ENCODE measurements at regions not wholly inside any gene's neighbourhood (a gene's known extent, or its start where the extent isn't known, plus 50 kb on each side); places are given as distances from the start of the nearest gene placed in this dataset.
A peak's percentile ranks its signal among the peaks of the same experiment; 100 is the strongest.

DNA sequence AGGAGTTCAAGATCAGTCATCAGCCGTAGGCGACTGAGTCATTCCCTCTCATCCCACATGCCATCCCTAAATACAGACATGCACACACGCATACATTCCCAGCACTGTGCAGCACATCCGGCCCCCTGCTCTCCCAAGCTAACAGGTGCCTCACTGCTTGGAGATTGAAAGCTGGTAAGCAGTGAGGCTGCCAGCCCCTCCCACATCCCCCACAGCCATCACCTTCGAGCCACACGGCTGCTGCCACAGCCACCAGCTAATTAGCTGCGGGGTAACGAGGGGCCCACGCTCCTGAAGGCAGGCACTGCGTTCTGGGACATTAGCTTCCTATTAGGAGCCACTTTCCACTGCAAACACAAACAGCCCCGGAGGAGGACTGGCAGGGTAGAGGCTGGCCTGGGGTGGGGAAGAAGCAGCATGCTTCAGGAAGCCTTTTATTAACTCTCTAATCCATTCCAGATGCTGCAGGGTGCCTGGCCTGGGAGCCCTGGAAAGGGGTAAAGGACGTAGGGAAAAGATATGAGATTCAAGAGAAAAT is 179.6 kb downstream of the CCT6B start:
- H3K9me3 ChIP-seq = peaks cover 4% of the 10 kb centered on the region; the same call in 1 of the 2 replicates
- peaks cover 14% of the 10 kb centered on the region for H3K4me1 ChIP-seq
- TF ChIP-seq, protein P1, sequence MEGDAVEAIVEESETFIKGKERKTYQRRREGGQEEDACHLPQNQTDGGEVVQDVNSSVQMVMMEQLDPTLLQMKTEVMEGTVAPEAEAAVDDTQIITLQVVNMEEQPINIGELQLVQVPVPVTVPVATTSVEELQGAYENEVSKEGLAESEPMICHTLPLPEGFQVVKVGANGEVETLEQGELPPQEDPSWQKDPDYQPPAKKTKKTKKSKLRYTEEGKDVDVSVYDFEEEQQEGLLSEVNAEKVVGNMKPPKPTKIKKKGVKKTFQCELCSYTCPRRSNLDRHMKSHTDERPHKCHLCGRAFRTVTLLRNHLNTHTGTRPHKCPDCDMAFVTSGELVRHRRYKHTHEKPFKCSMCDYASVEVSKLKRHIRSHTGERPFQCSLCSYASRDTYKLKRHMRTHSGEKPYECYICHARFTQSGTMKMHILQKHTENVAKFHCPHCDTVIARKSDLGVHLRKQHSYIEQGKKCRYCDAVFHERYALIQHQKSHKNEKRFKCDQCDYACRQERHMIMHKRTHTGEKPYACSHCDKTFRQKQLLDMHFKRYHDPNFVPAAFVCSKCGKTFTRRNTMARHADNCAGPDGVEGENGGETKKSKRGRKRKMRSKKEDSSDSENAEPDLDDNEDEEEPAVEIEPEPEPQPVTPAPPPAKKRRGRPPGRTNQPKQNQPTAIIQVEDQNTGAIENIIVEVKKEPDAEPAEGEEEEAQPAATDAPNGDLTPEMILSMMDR (IDR thresholded peaks at IDR 0.05; ENCODE audit: low read depth, low read length) = no peak
- H3K27me3 ChIP-seq = no peaks in the 10 kb centered on the region
- H3K4me3 ChIP-seq (ENCODE audit: low read depth, low read length) = no peak overlapping the region
- H3K36me3 ChIP-seq = no peaks in the 10 kb centered on the region
- DNase-seq = peak; percentile 83

DNA sequence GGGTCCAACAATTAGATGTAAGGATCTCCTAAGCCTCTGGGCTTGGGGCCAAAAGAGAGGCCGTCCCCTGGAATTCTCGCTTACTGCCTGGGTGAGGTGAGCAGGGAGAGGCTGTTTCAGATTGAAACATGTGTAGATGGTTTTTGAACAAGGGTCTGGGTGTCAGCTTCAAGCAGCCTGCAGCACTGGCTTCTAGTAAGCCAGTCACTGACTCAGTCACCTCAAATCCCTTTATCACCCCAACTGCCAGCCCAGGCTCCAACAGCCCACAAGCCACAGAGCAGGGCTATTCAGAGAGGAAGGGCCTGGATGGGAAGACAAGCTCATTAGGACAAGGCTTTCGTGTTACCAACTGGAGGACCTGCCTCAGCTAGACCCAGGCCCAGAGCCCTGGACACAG is 180.2 kb downstream of the CCT6B start:
- no peak for DNase-seq
- H3K4me1 ChIP-seq = peaks cover 20% of the 10 kb centered on the region

DNA sequence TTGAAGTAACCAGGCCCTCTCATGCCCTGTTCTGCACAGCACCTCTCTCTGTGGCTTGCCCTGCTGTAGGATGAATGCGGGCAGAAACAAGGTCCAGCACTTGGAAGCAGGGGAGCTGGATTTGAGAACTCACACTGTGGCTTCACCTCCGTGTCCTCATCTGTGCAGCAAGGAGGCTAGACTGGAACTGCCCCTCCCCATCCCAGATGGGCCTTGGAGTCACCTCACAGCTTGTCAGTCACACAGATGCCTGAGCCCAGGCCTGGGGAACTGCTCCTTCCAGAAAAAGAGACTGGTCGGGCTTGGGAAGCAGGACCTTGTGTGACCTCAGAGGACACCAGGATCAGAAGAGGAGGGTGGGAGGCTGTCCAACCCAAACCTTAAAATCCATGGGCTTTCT is 180.8 kb downstream of the CCT6B start:
- Histone ChIP-seq H3K36me3 (no peaks in the 10 kb centered on the region), H3K9me3 (peaks cover 4% of the 10 kb centered on the region; the same call in 1 of the 2 replicates), H3K4me3 (ENCODE audit: low read depth, low read length) (no peak overlapping the region)

More for the DNA sequence above, 180.2 kb downstream of the CCT6B start:
- TF ChIP-seq, protein P1 (IDR thresholded peaks at IDR 0.05; ENCODE audit: low read depth, low read length) = no peak
- Histone ChIP-seq H3K9me3 (peaks cover 4% of the 10 kb centered on the region; the same call in 1 of the 2 replicates), H3K36me3 (no peaks in the 10 kb centered on the region), H3K27me3 (no peaks in the 10 kb centered on the region), H3K4me3 (ENCODE audit: low read depth, low read length) (no peak overlapping the region)

DNA sequence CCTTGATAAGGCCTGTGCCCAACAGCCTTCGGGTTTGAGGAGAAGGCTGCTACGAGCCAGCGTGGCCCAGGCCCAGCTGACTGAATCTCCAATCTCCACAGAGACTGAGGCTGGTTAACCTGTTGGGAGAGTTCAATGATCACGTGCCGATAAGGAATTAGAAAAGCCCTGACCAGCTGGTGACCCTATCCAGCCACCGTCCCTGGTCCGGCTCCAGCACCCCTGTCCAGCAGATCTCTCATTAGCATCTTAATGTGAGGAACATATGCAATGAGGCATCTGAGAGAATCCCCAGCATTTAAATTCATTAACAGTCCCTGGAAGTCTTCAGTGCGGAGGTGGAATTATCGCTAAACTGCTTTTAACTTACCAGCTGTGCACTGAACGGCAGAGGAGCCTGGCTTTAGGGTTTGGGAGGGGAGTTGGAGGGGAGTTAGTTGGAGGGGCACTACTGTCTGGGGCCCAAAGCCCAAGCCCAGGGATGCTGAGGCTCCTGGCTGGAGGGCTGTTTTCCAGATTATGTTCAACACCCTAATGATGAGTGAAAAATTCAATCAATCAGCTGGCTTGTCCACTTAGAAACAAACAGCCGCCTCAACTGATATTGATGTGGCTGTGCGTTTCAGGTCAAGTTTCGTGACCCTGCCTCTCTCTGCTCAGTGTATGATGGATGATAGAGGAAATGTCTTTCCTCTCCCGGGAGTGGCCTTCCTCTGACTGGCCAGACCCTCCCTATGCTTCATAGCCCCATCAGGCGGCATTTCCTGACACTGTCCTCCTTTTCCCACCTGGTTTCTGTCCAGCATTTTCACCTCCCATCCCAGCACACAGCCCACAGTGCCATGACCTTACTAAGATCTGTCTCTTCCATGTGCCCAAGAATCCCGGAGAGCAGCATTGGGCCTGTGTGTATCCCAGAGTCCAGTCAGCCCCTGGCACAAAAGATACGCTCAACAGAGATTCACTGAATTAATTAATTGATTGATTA is 184.5 kb downstream of the CCT6B start:
- Histone ChIP-seq H3K9me3 (peaks cover 4% of the 10 kb centered on the region; the same call in 1 of the 2 replicates), H3K36me3 (no peaks in the 10 kb centered on the region), H3K27me3 (no peaks in the 10 kb centered on the region), H3K4me3 (ENCODE audit: low read depth, low read length) (no peak overlapping the region), H3K4me1 (peaks cover 8% of the 10 kb centered on the region)
- TF ChIP-seq, protein P1 (IDR thresholded peaks at IDR 0.05; ENCODE audit: low read depth, low read length) = no peak; the same call in 1 of the 2 replicates
- DNase-seq = peak; percentile 30

More for the DNA sequence above, 180.8 kb downstream of the CCT6B start:
- TF ChIP-seq, protein P1 (IDR thresholded peaks at IDR 0.05; ENCODE audit: low read depth, low read length) = no peak
- DNase-seq = no peak
- Histone ChIP-seq H3K4me1 (peaks cover 20% of the 10 kb centered on the region), H3K27me3 (no peaks in the 10 kb centered on the region)

DNA sequence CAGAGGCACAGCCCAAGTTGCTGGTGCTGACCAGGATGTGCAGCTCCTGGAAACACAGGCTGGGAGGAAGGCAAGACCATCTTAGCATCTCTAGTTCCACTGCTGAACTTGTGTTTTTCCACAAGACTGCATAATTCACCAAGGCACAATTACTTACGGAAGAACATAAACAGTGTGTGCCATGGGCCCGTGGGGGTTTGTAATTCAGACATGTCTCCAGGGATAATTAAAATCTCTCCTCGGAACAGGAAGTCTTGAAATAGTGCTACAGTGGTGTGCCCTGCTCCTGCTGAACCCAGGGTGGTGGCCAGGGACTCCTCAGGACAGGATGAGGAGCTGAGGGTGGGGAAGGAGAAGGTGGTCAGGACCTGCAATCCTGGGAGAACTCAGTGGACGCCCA is 188.2 kb downstream of the CCT6B start:
- no peaks in the 10 kb centered on the region for H3K27me3 ChIP-seq
- H3K9me3 ChIP-seq = no peaks in the 10 kb centered on the region
- H3K4me1 ChIP-seq = peaks cover 8% of the 10 kb centered on the region
- DNase-seq = no peak
- no peak overlapping the region for H3K4me3 ChIP-seq (ENCODE audit: low read depth, low read length)
- TF ChIP-seq, protein P1 (IDR thresholded peaks at IDR 0.05; ENCODE audit: low read depth, low read length) = no peak
- no peaks in the 10 kb centered on the region for H3K36me3 ChIP-seq
